ENCODE measurements at regions not wholly inside any gene's neighbourhood (a gene's known extent, or its start where the extent isn't known, plus 50 kb on each side); places are given as distances from the start of the nearest gene placed in this dataset.

DNA sequence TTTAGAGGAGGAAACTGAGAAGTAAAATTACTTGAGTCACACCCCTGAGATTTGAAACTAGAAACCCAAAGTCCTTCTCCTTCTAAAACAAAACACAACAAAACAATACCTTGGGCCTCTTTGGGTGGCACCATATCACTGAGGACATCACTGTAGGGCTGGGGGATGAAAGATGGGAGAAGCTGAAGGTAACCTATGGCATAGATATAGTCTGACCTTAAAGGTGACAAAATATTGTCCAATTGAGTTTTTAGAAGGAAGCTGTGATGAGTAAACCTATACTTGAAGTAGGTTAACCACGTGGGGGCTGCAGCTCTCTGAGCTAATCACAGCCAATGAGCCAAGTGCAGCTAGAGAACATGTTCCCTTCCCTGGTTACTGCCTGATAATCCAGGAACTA, 167.4 kb upstream of the CD180 start:
- DNase-seq (ENCODE audit: low spot score), result no peak

DNA sequence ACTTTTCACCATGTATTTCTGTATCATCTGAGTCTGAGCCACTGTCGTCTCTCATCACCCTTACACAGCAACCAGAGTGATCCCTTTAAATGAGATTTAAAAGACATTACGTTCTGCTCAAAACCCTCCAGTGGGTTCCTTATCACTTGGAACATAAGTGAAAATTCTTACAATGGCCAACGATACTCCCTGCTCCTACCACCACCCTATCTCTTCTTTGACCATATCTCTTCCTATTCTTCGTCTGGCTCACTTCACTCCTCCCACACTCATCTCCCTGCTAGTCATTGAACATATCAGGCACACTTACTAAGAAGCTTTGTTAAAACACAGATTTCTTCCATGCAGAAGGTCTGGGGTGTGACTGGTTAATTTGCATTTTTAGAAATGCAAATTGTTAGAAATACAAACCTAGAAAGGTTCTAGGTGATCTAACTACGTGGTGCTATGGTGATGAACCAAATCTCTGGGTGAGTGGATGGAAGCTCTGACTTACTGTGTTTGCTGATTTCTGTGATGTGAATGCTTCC, 166.6 kb upstream of the CD180 start:
- DNase-seq (ENCODE audit: low spot score), result no peak

DNA sequence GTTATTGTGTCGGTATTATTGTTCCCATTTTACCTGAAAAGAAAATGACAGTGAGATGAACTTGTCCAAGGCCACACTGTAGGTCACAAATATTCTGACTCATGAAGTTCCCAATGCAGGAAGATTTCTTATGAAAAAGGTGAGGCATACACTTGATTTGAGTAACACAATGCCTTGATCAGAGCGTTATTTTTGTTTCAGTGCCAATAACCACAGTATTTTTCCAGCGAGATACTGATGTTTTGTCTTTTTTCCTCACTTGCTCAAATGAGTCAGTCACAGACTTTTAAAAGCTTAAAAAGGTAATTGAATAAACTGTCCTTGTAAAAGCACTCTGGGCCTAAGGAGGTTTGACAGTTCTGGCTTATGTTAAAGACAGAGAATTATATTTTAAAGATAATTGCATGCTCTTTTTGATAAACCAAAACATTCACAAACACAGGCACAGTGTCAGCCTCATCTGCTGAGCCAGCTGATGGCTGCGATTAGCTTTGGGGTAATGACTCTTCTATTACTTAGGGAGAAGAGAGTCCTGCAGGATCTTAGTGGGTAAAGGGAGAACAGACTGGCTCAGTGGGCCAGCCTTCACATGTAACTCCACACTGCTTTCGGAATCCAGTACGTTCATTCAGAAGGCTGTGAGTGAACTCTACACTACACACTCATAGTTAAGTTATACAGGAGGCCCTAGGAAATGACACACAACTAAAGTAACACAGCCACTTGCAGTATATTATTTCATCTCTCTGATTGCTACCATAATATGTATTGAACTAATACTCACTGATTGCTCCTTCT, 165.5 kb upstream of the CD180 start:
- no peak for DNase-seq (ENCODE audit: low spot score)

DNA sequence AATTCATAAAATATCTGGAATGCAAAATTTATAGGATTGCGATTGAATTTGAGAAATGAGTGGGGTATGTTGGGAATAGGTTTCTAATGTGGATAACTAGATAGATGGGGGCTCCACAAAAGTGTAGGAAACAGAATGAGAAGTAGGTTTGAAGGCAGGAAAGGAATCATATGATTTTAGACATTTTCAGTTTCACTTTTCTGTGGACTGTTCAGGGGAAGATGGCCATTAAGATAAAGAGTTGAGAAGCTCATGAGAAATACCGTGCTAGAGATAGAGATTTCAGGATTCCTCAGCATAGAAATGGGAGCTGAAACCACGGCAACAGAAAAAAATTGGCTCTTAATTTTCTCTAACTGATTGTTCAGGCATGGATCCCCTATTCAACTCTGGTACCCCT, 163.4 kb upstream of the CD180 start:
- DNase-seq (ENCODE audit: low spot score), result no peak

DNA sequence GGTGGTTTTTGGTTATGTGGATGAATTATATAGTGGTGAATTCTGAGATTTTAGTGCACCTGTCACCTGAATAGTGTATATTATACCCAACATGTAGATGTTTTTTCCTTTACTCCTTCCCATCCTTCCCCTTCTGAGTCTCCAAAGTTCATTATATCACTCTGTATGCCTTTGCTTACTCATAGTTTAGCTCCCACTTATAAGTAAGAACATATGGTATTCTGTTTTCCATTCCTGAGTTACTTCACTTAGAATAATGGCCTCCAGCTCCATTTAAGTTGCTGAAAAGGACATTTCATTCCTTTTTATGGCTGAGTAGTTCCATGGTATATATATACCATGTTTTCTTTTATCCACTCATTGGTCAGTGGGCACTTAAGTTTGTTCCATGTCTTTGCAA, 161.6 kb upstream of the CD180 start:
- no peak for DNase-seq (ENCODE audit: low spot score)

DNA sequence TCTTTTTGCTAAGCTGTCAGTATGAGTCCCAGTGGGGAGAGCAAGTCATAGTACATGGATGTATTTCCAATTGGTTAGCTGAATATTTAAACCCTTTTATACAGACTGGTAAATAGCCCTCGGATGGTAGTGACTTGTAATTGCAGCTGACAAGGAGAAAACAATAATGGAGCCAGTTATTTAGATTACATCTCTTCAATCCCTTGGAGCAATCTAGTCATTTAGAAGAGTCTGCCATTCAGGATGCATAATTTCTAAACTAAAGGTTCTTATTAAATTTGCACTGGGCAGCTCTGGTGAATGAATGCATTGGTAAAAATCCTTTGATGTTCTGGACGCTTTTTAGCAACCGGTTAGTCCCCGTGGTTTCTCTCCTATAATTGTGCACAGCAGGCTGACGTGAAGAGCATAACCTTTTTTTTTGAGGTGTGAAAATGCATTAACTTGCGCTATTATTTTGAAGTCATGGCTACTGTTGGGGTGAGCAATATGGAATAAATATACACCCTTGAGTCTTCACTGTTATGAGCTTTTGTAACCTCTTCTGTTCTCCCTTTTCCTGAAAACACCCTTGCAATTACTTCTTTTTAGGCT, 158.6 kb upstream of the CD180 start:
- no peak for DNase-seq (ENCODE audit: low spot score)

DNA sequence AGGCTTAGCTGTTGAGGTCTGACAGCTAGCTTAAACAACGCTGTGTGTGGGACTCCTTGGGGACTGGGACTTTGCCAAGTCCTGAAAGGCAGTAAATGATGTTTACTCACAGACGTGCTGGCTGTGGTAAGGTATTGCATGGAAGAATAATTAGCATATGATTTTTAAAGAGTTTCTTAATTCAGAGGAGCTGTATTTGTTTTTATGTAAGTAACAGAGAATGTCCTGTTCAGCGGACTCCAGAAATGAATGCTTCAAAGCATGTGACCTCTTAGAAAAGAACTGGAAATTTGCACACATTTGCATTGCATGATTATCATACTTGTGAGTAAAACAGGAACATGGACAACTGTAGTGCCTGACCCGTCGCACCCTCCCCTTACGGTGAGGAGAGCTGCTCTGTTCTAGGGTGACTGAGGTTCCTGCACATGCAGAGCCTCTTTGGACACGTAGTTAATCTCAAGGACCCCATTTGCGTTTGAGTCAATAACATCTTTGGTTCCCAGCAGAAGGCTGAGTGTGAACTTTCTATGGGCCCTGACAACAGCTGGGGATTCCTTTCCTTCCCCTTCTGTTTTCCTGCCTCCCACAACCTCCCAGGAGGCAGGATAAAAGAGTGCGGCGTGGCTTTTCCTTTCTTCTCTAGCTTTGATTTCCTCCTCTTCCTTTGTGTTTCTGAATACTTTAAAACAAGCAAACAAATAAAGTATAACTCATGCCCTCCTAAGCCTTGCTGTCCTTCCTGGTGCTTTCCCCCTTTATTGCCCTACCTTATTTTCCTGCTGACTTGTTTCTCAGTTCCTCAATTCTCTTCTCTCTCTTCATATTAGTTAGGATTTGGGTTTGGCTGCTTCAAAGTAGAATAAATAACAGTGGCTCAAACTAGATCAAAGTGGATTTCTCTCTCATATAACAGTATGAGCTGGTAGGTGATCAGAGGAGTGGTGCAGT, 157.2 kb upstream of the CD180 start:
- DNase-seq (ENCODE audit: low spot score), result no peak

DNA sequence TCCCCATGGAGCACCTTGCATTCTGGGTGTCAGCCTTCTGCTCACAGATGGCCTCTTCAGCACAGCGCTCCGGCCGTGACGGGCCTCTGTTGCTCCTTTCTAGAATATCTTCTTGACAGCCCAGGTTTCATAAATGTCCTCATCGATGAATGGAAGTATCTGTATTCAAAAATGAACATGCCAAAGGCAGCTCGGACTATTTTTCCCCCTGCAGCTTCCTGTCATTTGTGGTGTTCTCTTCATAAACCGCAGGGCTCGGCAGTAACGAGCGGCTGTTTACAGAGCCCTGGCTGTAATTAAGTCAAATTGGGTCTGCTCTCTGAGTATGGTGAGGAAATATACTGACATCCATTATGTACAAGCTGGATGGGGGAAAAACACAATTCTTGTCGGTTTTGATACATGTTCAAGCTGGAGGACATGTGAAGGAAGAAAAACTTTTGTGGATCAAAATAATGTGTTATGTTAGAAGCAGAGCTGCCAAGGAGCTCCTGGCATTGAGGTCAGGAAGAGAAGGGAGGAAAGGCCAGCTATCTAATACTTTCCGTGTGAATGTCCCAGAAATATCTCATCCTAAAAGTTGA, 154.1 kb upstream of the CD180 start:
- DNase-seq (ENCODE audit: low spot score), result no peak

DNA sequence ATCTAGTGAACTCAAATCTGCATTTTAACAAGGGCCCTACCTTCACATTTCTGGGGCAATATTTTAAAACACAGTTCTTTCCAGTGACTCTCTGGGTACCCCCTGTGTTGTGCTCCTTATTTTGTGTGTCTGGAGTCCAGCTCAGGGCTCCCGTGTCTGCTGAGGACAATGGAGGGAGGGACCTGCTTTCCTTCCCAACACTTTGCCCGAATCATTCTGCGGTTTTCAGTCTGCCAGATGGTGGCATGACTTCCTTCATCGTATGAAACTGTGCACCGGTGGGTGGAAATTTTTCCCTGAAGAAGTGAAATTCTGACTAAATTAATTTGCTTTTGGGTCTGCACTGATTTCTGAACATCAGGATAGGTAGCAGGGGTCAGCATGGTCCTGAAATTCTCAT, 153.6 kb upstream of the CD180 start:
- DNase-seq (ENCODE audit: low spot score), result no peak

DNA sequence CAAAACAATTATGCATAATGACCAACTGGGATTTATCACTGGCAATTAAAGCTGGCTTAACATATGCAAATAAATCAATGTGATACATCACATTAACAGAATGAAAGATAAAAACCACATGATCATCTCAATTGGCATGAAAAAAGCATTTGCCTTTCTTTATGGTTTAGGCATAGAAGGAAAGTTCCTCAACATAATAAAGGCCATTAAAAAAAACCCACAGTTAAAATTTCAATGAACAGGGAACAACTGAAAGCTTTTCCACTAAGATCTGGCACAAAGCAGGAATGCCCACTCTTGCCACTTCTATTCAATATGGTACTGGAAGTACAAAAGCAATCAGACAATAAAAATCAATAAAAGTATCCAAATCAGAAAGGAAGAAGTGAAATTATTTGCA, 151.2 kb upstream of the CD180 start:
- DNase-seq (ENCODE audit: low spot score), result no peak

DNA sequence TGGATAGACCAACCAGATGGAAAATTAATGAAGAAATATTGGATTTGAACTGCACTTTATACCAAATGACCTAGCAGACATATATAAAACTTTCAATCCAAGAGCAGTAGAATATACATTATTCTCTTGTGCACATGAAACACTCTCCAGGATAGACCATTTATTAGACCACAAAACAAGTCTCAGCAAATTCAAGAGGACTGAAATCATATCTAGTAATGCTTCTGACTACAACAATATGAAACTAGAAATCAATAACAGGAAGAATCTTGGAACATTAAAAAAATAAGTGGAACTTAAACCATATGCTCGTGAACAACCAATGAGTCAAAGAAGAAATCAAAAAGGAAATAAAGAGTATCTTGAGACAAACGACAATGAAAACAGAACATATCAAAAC, 150.0 kb upstream of the CD180 start:
- DNase-seq (ENCODE audit: low spot score), result no peak

DNA sequence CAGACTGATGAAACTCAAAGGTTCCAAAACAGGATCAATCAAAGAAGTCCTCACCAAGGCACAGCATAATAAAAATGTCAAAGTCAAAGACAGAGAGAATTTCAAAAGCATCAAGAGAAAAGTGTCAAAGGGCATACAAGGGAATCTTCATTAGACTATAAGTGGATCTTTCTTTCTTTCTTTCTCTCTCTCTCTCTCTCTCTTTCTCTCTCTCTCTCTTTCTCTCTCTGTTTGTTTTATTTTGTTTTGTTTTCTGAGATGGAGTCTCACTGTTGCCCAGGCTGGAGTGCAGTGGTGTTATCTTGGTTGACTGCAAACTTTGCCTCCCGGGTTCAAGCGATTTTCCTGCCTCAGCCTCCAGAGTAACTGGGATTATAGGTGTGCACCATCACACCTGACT, 148.3 kb upstream of the CD180 start:
- DNase-seq (ENCODE audit: low spot score), result no peak

DNA sequence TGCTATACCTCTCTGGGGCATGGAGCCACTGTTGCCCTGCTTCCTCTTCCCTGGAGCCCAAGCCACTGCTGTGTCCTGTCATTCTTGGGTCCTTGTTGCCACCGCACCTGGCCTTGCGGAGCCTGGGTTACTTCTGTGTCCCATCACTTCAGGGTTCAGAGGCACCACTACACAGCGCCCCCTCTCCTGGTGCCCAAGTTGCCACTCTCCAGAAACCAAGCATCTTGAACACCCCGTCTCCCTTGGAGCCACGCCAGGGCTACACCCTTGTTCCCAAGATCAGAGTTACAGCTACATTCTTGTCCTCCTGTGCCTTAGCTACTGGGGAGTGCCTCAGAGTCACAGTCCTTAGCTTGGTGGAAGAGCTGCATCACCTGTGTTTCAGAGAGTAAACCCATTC, 147.2 kb upstream of the CD180 start:
- DNase-seq (ENCODE audit: low spot score), result no peak

DNA sequence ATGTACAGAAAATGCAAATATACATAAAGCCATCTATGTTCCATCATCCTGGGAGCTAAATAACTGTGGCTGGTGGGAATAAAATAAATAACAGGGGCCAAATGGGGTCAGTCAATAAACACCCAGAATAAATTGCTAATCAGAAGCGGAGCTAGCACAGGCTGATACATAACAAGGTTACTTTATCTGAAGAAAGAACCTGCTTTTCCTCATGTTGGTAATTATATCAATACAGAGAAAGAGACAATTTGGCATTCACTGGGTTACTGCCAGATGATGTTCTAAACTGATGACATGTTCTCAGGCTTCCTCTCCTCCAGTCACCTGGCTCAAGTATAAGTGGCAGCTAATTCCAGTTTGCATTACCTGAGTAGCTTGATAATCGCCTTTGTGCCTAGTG, 144.9 kb upstream of the CD180 start:
- DNase-seq (ENCODE audit: low spot score), result no peak

DNA sequence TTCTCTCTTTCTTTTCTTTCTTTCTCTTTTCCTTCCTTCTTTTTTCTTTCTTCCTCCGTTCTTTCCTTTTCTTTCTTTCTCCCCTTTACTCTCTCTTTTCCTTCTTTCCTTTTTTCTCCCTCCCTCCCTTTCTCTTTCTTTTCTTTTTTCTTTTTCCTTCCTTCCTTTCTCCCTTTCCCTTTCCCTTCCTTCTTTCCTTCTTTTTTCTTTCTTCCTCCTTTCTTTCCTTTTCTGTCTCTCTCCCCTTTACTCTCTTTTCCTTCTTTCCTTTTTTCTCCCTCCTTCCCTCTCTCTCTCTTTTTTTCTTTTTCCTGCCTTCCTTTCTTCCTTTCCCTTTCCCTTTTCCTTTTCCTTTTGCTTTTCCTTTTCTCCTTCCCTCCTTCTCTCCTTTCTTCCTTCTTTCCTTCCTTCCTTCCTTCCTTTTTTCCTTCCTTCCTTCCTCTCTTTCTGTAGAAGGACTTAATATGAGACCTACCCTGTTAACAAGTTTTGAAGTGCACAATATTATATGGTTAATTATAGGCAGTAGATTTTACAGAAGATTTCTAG, 142.7 kb upstream of the CD180 start:
- DNase-seq (ENCODE audit: low spot score), result no peak

DNA sequence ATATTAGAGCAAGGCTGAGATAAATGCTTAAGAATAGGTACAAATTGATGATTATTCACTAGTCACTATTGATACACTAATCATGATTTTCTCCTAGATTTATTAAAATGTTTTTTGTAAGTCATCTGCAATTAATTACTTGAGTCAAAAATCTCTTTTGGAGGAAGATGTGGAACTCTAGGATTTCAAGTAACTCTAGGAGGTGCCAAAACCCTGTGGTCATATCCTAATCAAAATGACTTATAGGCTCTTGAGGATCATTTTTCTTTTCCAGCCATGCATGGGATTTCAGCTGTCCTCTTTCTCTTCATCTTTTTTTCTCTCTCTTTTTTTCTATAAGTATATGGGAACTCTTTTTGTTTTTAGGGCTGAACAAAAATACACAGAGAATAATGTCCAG, 141.8 kb upstream of the CD180 start:
- DNase-seq (ENCODE audit: low spot score), result no peak

DNA sequence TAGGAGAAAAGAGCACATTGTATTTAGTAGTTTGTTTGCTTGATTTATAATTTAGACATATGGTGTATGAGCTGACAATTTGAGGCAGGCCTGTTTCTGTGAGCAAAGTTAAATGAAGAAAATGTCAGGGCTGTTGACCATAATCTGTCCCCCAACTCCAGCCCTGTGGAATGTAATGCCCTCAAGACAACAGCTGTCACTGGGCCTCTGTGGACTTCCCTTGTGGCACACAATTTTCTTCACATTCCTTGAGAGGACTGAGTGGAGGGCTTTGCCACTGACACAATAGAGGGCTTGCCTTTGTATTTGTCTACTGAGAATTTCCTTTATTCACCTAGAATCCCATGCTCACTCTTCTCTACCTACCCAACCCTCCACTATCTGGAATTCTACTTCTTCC, 141.2 kb upstream of the CD180 start:
- no peak for DNase-seq (ENCODE audit: low spot score)

DNA sequence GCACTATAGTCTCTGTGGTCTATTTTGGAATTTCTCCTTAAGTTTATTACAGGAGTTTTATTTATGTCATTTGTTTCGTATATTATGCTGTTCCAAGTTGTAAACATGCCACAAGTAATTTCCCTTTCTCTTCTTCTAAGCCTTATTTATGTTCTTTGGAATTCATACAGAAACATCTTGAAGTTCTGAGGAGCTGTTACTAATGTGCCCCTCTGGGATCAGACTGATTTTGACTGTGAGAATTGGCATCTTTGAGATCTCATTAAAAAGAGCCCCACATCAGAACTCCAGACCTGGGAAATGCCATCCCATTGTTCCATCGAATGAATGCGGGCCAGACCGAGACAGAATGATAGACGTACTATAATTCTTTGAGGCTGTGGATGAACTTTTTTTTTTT, 138.8 kb upstream of the CD180 start:
- DNase-seq (ENCODE audit: low spot score), result no peak

DNA sequence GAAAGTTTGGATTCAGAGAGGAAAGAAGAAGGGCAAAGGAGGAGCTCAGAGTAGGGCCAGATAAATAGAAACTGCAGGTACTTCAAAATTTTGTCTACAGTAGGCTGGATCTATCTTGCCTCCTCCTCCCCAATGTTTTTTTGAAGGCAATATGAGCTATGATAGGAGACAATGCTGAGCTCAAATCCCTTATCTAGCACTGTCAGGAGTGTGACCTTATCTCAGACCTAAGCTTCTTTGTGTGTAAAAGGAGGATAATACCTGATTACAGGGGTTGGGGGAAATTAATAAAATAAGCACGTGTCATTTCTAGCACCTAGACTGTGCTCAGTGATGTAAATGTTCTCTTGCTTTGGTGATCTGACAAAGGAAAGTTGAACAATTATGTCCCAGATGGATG, 137.8 kb upstream of the CD180 start:
- DNase-seq (ENCODE audit: low spot score), result no peak

DNA sequence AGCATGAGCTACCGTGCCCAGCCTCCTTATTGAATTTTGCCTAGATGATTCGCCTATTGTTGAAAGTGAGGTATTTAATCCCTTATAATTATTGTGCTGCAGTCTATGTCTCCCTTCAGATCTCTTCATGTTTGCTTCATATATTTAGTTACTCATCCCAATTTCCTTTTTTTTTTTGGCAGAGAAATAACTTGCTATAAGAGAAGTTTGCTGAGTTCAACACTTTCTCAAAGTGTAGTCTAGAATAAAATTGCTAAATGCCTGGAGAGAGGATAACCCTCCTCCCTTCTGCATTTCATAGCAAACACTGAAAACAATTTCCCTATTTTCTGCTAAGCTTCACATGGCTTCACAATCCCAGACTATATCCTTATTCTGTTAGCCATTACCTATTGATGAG, 136.6 kb upstream of the CD180 start:
- DNase-seq (ENCODE audit: low spot score), result no peak

DNA sequence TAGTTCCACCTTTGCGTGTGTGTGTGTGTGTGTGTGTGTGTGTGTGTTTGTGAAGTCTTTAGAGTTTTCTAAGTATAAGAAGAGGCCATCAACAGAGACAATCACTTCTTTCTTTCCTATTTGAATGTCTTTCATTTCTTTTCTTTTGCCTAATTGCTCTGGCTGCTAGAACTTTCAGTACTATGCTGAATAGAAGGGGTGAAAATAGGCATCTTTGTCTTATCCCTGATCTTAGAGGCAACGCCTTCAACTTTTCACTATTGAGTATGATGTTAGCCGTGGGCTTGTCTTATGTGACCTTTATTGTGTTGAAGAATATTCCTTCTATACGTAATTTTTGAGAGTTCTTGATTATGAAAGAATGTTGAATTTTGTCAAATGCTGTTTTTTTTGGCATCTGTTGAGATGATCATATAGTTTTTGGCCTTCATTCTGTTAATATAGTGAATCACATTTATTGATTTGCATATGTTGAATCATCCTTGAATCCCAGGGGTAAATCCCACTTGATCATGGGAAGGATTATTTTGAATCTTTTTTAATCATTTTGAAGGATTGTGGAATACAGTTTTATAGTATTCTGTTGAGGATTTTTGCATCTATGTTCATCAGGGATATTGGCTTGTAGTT, 134.8 kb upstream of the CD180 start:
- DNase-seq (ENCODE audit: low spot score), result no peak
